ENCODE measurements at regions not wholly inside any gene's neighbourhood (a gene's known extent, or its start where the extent isn't known, plus 50 kb on each side); places are given as distances from the start of the nearest gene placed in this dataset.
"Not testable (repeated sequence)": the region's sequence is repeated elsewhere in the genome, so short reads cannot be mapped to it uniquely, and the experiment has no call there.

- FAIRE-seq: no peak
Observed at GRCh38 chr19:28549680-28550277, 663.2 kb downstream of the UQCRFS1 start.

GRCh38 chr19:28546148-28546685 is 666.7 kb downstream of the UQCRFS1 start:
- FAIRE-seq: no peak

GRCh38 chr19:28545397-28545796 is 667.6 kb downstream of the UQCRFS1 start:
- FAIRE-seq: not testable (repeated sequence)

GRCh38 chr19:28544451-28545261 is 668.3 kb downstream of the UQCRFS1 start:
- FAIRE-seq: no peak

GRCh38 chr19:28543244-28543776 is 669.6 kb downstream of the UQCRFS1 start:
- FAIRE-seq: no peak

GRCh38 chr19:28542394-28543243 is 670.3 kb downstream of the UQCRFS1 start:
- FAIRE-seq: no peak

GRCh38 chr19:28541602-28542393 is 671.2 kb downstream of the UQCRFS1 start:
- no peak for FAIRE-seq

- FAIRE-seq: no peak
Observed at GRCh38 chr19:28541029-28541428, 671.9 kb downstream of the UQCRFS1 start.

GRCh38 chr19:28540385-28540784 is 672.6 kb downstream of the UQCRFS1 start:
- not testable (repeated sequence) for FAIRE-seq

- FAIRE-seq: no peak
Observed at GRCh38 chr19:28539759-28540158, 673.2 kb downstream of the UQCRFS1 start.

- FAIRE-seq: not testable (repeated sequence)
Observed at GRCh38 chr19:28538579-28538978, 674.4 kb downstream of the UQCRFS1 start.

GRCh38 chr19:28537896-28538295 is 675.1 kb downstream of the UQCRFS1 start:
- no peak for FAIRE-seq

GRCh38 chr19:28537079-28537478 is 675.9 kb downstream of the UQCRFS1 start:
- no peak for FAIRE-seq

- no peak for FAIRE-seq
Observed at GRCh38 chr19:28535352-28535775, 677.6 kb downstream of the UQCRFS1 start.

GRCh38 chr19:28534766-28535351 is 678.1 kb downstream of the UQCRFS1 start:
- no peak for FAIRE-seq

- FAIRE-seq: no peak
Observed at GRCh38 chr19:28532765-28533341, 680.1 kb downstream of the UQCRFS1 start.

- FAIRE-seq: no peak
Observed at GRCh38 chr19:28531979-28532378, 681.0 kb downstream of the UQCRFS1 start.

- FAIRE-seq: no peak
Observed at GRCh38 chr19:28530406-28531035, 682.4 kb downstream of the UQCRFS1 start.

GRCh38 chr19:28526038-28526437 is 686.9 kb downstream of the UQCRFS1 start:
- FAIRE-seq: no peak

- FAIRE-seq: no peak
Observed at GRCh38 chr19:28523619-28524018, 689.3 kb downstream of the UQCRFS1 start.

GRCh38 chr19:28522545-28522922 is 690.4 kb downstream of the UQCRFS1 start:
- no peak for FAIRE-seq

Data from TTC549 (cell line).